Uterus (tissue), 3 donors: ENCODE measurements at regions not wholly inside any gene's neighbourhood (a gene's known extent, or its start where the extent isn't known, plus 50 kb on each side); places are given as distances from the start of the nearest gene placed in this dataset.

Experiments used
- DNase-seq, 2 donors: peaks; one replicate each; pipeline ENCODE4 v3.0.0-alpha.2; 2019 to 2020
- H3K27ac ChIP-seq, 2 donors: fragments of 200-600 bp; sonication (generic); 1 replicate in 1 of 2; 2 replicates in 1 of 2; pipeline ENCODE4 v1.5.1; 2016 to 2018
- H3K27me3 ChIP-seq, 2 donors: fragments of 200-600 bp; sonication (generic); one replicate each; pipeline ENCODE4 v1.5.1; 2018 to 2019; ENCODE audit warnings: control low read depth in 1 of 2
- H3K36me3 ChIP-seq, 2 donors: fragments of 200-600 bp; sonication (generic); one replicate each; pipeline ENCODE4 v1.5.1; 2019; ENCODE audit warnings: control low read depth in 1 of 2
- H3K4me1 ChIP-seq, 2 donors: fragments of 200-600 bp; sonication (generic); one replicate each; pipeline ENCODE4 v1.5.1; 2018 to 2019; ENCODE audit warnings: control low read depth in 1 of 2
- H3K4me3 ChIP-seq, 2 donors: fragments of 200-600 bp; sonication (generic); 1 replicate in 1 of 2; 2 replicates in 1 of 2; pipeline ENCODE4 v1.5.1; 2018 to 2019; ENCODE audit warnings: mild to moderate bottlenecking in 1 of 2
- H3K9me3 ChIP-seq, 2 donors: fragments of 200-600 bp; sonication (generic); one replicate each; pipeline ENCODE4 v1.5.1; 2019; ENCODE audit warnings: control low read depth in 1 of 2
- POLR2A ChIP-seq, 2 donors: fragments of 450-650 bp; IDR thresholded peaks; one replicate each; pipeline ENCODE4 v1.6.1; 2016; ENCODE audit warnings: antibody characterized with exemption in 2 of 2, mild to moderate bottlenecking in 1 of 2, moderate library complexity in 1 of 2
- intact Hi-C: fragments of 100-400 bp; cut with DNase I; formaldehyde crosslinking; loops from one replicate; pipeline ENCODE4 v1.15.1; 2023; ENCODE audit warnings: low total_unique reads
- TF ChIP-seq, protein P1 (sequence below), 4 experiments: fragments of 200-600 bp in 2 of 4; fragments of 450-650 bp in 2 of 4; sonication (generic) in 2 of 4; IDR thresholded peaks; one replicate each; pipeline ENCODE4 v1.5.1; 2016 to 2019; ENCODE audit warnings: antibody characterized with exemption in 4 of 4, mild to moderate bottlenecking in 2 of 4, moderate library complexity in 1 of 4
- donor health status: DM: yes; HTN: yes; CAD: no.

DNA sequence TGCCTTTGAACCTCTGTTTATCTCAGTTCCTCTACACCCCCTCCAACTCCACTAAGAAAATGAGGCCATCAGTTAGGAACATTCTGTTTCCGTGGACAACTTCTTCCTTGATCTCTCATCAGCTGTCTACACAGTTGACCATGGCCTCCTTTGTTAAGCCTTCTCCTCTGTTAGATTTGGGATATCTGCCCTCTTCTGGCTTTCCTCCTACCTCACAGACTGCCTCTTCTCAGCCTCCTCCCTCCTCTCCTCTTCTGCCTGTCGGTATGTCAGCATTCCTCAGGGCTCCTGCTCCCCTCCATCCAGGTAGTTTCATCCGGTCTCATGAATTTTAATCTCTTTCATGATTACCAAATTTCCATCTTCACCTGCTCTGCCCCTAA is 454.9 kb downstream of the FOXO1 start:
- Histone ChIP-seq H3K36me3 (no peaks in the 10 kb centered on the region), H3K4me3 (no peak overlapping the region), H3K4me1 (no peaks in the 10 kb centered on the region), H3K27ac (no peak overlapping the region), H3K9me3 (no peaks in the 10 kb centered on the region), H3K27me3 (no peaks in the 10 kb centered on the region)
- DNase-seq = no peak
- TF ChIP-seq, protein P1, sequence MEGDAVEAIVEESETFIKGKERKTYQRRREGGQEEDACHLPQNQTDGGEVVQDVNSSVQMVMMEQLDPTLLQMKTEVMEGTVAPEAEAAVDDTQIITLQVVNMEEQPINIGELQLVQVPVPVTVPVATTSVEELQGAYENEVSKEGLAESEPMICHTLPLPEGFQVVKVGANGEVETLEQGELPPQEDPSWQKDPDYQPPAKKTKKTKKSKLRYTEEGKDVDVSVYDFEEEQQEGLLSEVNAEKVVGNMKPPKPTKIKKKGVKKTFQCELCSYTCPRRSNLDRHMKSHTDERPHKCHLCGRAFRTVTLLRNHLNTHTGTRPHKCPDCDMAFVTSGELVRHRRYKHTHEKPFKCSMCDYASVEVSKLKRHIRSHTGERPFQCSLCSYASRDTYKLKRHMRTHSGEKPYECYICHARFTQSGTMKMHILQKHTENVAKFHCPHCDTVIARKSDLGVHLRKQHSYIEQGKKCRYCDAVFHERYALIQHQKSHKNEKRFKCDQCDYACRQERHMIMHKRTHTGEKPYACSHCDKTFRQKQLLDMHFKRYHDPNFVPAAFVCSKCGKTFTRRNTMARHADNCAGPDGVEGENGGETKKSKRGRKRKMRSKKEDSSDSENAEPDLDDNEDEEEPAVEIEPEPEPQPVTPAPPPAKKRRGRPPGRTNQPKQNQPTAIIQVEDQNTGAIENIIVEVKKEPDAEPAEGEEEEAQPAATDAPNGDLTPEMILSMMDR (IDR thresholded peaks at IDR 0.05) = no peak
- TF ChIP-seq POLR2A (IDR thresholded peaks at IDR 0.05) = no peak
- intact Hi-C loops = no loop called here

DNA sequence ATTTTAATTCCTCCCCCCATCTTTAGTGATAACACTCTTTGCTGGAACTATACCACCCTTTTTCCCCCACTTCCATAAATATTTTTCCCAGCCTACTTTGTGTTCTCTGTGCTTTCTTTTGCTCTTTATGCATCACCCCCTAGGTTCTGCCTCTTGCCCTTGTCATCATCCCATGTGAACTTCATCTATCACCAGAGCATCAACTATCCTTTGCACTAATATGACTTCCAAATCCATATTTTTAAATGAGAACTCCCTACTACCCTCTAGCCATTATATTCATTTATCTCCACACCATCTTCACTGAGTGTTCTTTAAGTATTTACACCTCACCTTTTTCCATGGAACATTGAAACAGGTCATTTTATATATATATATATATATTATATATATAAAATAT is 452.7 kb downstream of the FOXO1 start:
- Histone ChIP-seq H3K36me3 (no peaks in the 10 kb centered on the region), H3K4me1 (no peaks in the 10 kb centered on the region), H3K4me3 (no peak overlapping the region), H3K9me3 (no peaks in the 10 kb centered on the region), H3K27ac (no peak overlapping the region), H3K27me3 (no peaks in the 10 kb centered on the region)
- intact Hi-C loops = no loop called here
- no peak for DNase-seq
- TF ChIP-seq POLR2A (IDR thresholded peaks at IDR 0.05) = no peak
- TF ChIP-seq, protein P1 (IDR thresholded peaks at IDR 0.05) = no peak

DNA sequence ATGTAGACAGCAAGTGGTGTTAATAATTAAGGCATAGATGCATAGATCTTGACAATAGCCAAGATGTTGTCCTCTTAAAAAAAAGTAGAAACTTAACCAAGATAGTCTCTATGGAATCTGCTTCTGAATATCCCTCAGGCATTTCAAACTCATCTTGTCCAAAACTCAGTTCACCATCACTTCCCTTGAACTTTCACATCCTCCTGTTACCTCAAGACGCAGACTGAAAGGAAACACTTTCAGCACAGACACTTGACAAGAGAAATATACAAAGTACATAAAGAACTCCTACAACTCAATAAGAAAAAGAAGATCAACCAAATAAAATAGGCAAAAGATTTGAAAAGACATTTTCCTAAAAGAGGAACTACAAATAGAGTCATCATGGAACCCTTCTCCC is 451.1 kb downstream of the FOXO1 start:
- H3K27ac ChIP-seq = no peak overlapping the region

GRCh38 chr13:40215747-40216146 is 450.7 kb downstream of the FOXO1 start:
- TF ChIP-seq, protein P1 (IDR thresholded peaks at IDR 0.05) = no peak
- TF ChIP-seq POLR2A (IDR thresholded peaks at IDR 0.05) = no peak
- DNase-seq = no peak
- no peak overlapping the region for H3K27ac ChIP-seq
- H3K27me3 ChIP-seq = no peaks in the 10 kb centered on the region
- H3K36me3 ChIP-seq = no peaks in the 10 kb centered on the region
- intact Hi-C loops = no loop called here
- H3K4me3 ChIP-seq = no peak overlapping the region
- no peaks in the 10 kb centered on the region for H3K9me3 ChIP-seq
- no peaks in the 10 kb centered on the region for H3K4me1 ChIP-seq

More for the DNA sequence above, 451.1 kb downstream of the FOXO1 start:
- Histone ChIP-seq H3K27me3 (no peaks in the 10 kb centered on the region), H3K9me3 (no peaks in the 10 kb centered on the region), H3K4me3 (no peak overlapping the region), H3K4me1 (no peaks in the 10 kb centered on the region), H3K36me3 (no peaks in the 10 kb centered on the region)
- no peak for TF ChIP-seq POLR2A (IDR thresholded peaks at IDR 0.05)
- TF ChIP-seq, protein P1 (IDR thresholded peaks at IDR 0.05) = no peak
- intact Hi-C loops = no loop called here
- no peak for DNase-seq

DNA sequence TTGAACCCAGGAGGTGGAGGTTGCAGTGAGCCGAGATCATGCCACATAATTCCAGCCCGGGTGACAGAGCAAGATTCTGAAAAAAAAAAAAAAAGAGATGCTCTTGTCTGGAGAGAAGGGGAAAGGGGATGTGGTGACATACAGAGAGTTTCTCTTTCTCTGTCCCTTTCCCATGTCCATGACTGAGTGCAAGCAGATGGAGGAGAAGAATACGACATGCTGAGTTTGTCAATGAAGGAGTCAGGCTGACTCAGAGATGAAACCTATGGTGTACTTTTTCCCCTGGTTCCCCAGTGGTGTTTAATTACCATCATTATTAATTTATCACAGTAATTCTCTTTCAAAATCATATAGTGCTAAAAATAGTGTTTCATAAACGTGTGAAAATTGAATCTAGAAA is 448.8 kb downstream of the FOXO1 start:
- Histone ChIP-seq H3K9me3 (no peaks in the 10 kb centered on the region), H3K36me3 (no peaks in the 10 kb centered on the region), H3K27ac (no peak overlapping the region), H3K4me3 (no peak overlapping the region), H3K4me1 (peaks cover 0 to 4% of the 10 kb centered on the region in 2 donors), H3K27me3 (no peaks in the 10 kb centered on the region)
- TF ChIP-seq POLR2A (IDR thresholded peaks at IDR 0.05) = no peak
- TF ChIP-seq, protein P1 (IDR thresholded peaks at IDR 0.05) = no peak
- intact Hi-C loops = no loop called here
- DNase-seq = no peak
